ENCODE measurements at regions not wholly inside any gene's neighbourhood (a gene's known extent, or its start where the extent isn't known, plus 50 kb on each side); places are given as distances from the start of the nearest gene placed in this dataset.

- DNase-seq (ENCODE audit: insufficient read length, low spot score) (no peak), FAIRE-seq (no peak)
- no peak for TF ChIP-seq POU2F2 (IDR thresholded peaks at IDR 0.05; ENCODE audit: low read depth, low read length)
- no peak for TF ChIP-seq SPI1 (IDR thresholded peaks at IDR 0.05; ENCODE audit: low read depth, low read length)
- no peak for TF ChIP-seq POLR2AphosphoS5 (IDR thresholded peaks at IDR 0.05; ENCODE audit: low read depth, low read length)
- no peak for TF ChIP-seq PAX5 (IDR thresholded peaks at IDR 0.05; ENCODE audit: insufficient read depth, low read length, severe bottlenecking)
These were observed 523.2 kb upstream of the B3GALT2 start for GRCh38 chr1:193709607-193710006.

- FAIRE-seq (no peak), DNase-seq (ENCODE audit: insufficient read length, low spot score) (no peak)
- TF ChIP-seq POLR2AphosphoS5 (IDR thresholded peaks at IDR 0.05; ENCODE audit: low read depth, low read length) (no peak), POLR2A (IDR thresholded peaks at IDR 0.05; ENCODE audit: low read depth, low read length) (no peak), TAF1 (IDR thresholded peaks at IDR 0.05; ENCODE audit: low read depth, low read length) (no peak), PAX5 (IDR thresholded peaks at IDR 0.05; ENCODE audit: insufficient read depth, low read length, severe bottlenecking) (no peak), POU2F2 (IDR thresholded peaks at IDR 0.05; ENCODE audit: low read depth, low read length) (no peak), SPI1 (IDR thresholded peaks at IDR 0.05; ENCODE audit: low read depth, low read length) (no peak)
These were observed 521.0 kb upstream of the B3GALT2 start for GRCh38 chr1:193707271-193708021.

GRCh38 chr1:193706766-193707165, 520.4 kb upstream of the B3GALT2 start:
- FAIRE-seq (no peak), DNase-seq (ENCODE audit: insufficient read length, low spot score) (no peak)
- no peak for TF ChIP-seq SPI1 (IDR thresholded peaks at IDR 0.05; ENCODE audit: low read depth, low read length)
- TF ChIP-seq POLR2A (IDR thresholded peaks at IDR 0.05; ENCODE audit: low read depth, low read length): no peak
- TF ChIP-seq POLR2AphosphoS5 (IDR thresholded peaks at IDR 0.05; ENCODE audit: low read depth, low read length): no peak
- no peak for TF ChIP-seq PAX5 (IDR thresholded peaks at IDR 0.05; ENCODE audit: insufficient read depth, low read length, severe bottlenecking)
- no peak for TF ChIP-seq POU2F2 (IDR thresholded peaks at IDR 0.05; ENCODE audit: low read depth, low read length)
- TF ChIP-seq TAF1 (IDR thresholded peaks at IDR 0.05; ENCODE audit: low read depth, low read length): no peak

GRCh38 chr1:193705554-193705981, 519.2 kb upstream of the B3GALT2 start:
- no peak for DNase-seq (ENCODE audit: insufficient read length, low spot score)
- TF ChIP-seq POLR2A (IDR thresholded peaks at IDR 0.05; ENCODE audit: low read depth, low read length) (no peak), SPI1 (IDR thresholded peaks at IDR 0.05; ENCODE audit: low read depth, low read length) (no peak), POLR2AphosphoS5 (IDR thresholded peaks at IDR 0.05; ENCODE audit: low read depth, low read length) (no peak), TAF1 (IDR thresholded peaks at IDR 0.05; ENCODE audit: low read depth, low read length) (no peak), PAX5 (IDR thresholded peaks at IDR 0.05; ENCODE audit: insufficient read depth, low read length, severe bottlenecking) (no peak), POU2F2 (IDR thresholded peaks at IDR 0.05; ENCODE audit: low read depth, low read length) (no peak)
- FAIRE-seq: no peak

GRCh38 chr1:193703655-193704054, 517.2 kb upstream of the B3GALT2 start:
- TF ChIP-seq PAX5 (IDR thresholded peaks at IDR 0.05; ENCODE audit: insufficient read depth, low read length, severe bottlenecking) (no peak), TAF1 (IDR thresholded peaks at IDR 0.05; ENCODE audit: low read depth, low read length) (no peak), POU2F2 (IDR thresholded peaks at IDR 0.05; ENCODE audit: low read depth, low read length) (no peak), POLR2A (IDR thresholded peaks at IDR 0.05; ENCODE audit: low read depth, low read length) (no peak), POLR2AphosphoS5 (IDR thresholded peaks at IDR 0.05; ENCODE audit: low read depth, low read length) (no peak), SPI1 (IDR thresholded peaks at IDR 0.05; ENCODE audit: low read depth, low read length) (no peak)
- FAIRE-seq (no peak), DNase-seq (ENCODE audit: insufficient read length, low spot score) (no peak)

- FAIRE-seq: no peak
- DNase-seq (ENCODE audit: insufficient read length, low spot score): no peak
- TF ChIP-seq POLR2AphosphoS5 (IDR thresholded peaks at IDR 0.05; ENCODE audit: low read depth, low read length): no peak
- no peak for TF ChIP-seq PAX5 (IDR thresholded peaks at IDR 0.05; ENCODE audit: insufficient read depth, low read length, severe bottlenecking)
- TF ChIP-seq SPI1 (IDR thresholded peaks at IDR 0.05; ENCODE audit: low read depth, low read length): no peak
- TF ChIP-seq POU2F2 (IDR thresholded peaks at IDR 0.05; ENCODE audit: low read depth, low read length): no peak
- no peak for TF ChIP-seq POLR2A (IDR thresholded peaks at IDR 0.05; ENCODE audit: low read depth, low read length)
- TF ChIP-seq TAF1 (IDR thresholded peaks at IDR 0.05; ENCODE audit: low read depth, low read length): no peak
These were observed 516.7 kb upstream of the B3GALT2 start for GRCh38 chr1:193703121-193703520.

GRCh38 chr1:193701759-193702158, 515.3 kb upstream of the B3GALT2 start:
- TF ChIP-seq SPI1 (IDR thresholded peaks at IDR 0.05; ENCODE audit: low read depth, low read length): no peak
- no peak for TF ChIP-seq POU2F2 (IDR thresholded peaks at IDR 0.05; ENCODE audit: low read depth, low read length)
- TF ChIP-seq POLR2A (IDR thresholded peaks at IDR 0.05; ENCODE audit: low read depth, low read length): no peak
- no peak for TF ChIP-seq POLR2AphosphoS5 (IDR thresholded peaks at IDR 0.05; ENCODE audit: low read depth, low read length)
- FAIRE-seq (no peak), DNase-seq (ENCODE audit: insufficient read length, low spot score) (no peak)

GRCh38 chr1:193700710-193701355, 514.4 kb upstream of the B3GALT2 start:
- DNase-seq (ENCODE audit: insufficient read length, low spot score): no peak
- no peak for FAIRE-seq
- TF ChIP-seq POU2F2 (IDR thresholded peaks at IDR 0.05; ENCODE audit: low read depth, low read length): no peak
- TF ChIP-seq SPI1 (IDR thresholded peaks at IDR 0.05; ENCODE audit: low read depth, low read length): no peak
- no peak for TF ChIP-seq POLR2AphosphoS5 (IDR thresholded peaks at IDR 0.05; ENCODE audit: low read depth, low read length)
- no peak for TF ChIP-seq TAF1 (IDR thresholded peaks at IDR 0.05; ENCODE audit: low read depth, low read length)
- TF ChIP-seq POLR2A (IDR thresholded peaks at IDR 0.05; ENCODE audit: low read depth, low read length): no peak
- TF ChIP-seq PAX5 (IDR thresholded peaks at IDR 0.05; ENCODE audit: insufficient read depth, low read length, severe bottlenecking): no peak

- TF ChIP-seq TAF1 (IDR thresholded peaks at IDR 0.05; ENCODE audit: low read depth, low read length) (no peak), POLR2A (IDR thresholded peaks at IDR 0.05; ENCODE audit: low read depth, low read length) (no peak), PAX5 (IDR thresholded peaks at IDR 0.05; ENCODE audit: insufficient read depth, low read length, severe bottlenecking) (no peak), POLR2AphosphoS5 (IDR thresholded peaks at IDR 0.05; ENCODE audit: low read depth, low read length) (no peak), SPI1 (IDR thresholded peaks at IDR 0.05; ENCODE audit: low read depth, low read length) (no peak), POU2F2 (IDR thresholded peaks at IDR 0.05; ENCODE audit: low read depth, low read length) (no peak)
- DNase-seq (ENCODE audit: insufficient read length, low spot score) (no peak), FAIRE-seq (no peak)
These were observed 512.8 kb upstream of the B3GALT2 start for GRCh38 chr1:193699261-193699660.
